Mesenchymal stem cell (in vitro differentiated cells and primary cell): ENCODE measurements at regions not wholly inside any gene's neighbourhood (a gene's known extent, or its start where the extent isn't known, plus 50 kb on each side); places are given as distances from the start of the nearest gene placed in this dataset.

Source experiments
- DNase-seq: peaks from one replicate; pipeline ENCODE4 v3.0.0-alpha.2; 2013
- H2AFZ ChIP-seq: one replicate; pipeline ENCODE4 v1.6.1; 2013; ENCODE audit warnings: low read depth, mild to moderate bottlenecking, control low read depth, inconsistent platforms, low read length, moderate library complexity
- H2AK5ac ChIP-seq: 2 replicates; pipeline ENCODE4 v1.6.1; 2013; ENCODE audit warnings: low read length, moderate library complexity, mild to moderate bottlenecking, inconsistent platforms; ENCODE audit not compliant: severe bottlenecking
- H2BK120ac ChIP-seq: one replicate; pipeline ENCODE4 v1.6.1; 2013; ENCODE audit warnings: low read depth, mild to moderate bottlenecking, inconsistent platforms, low read length, moderate library complexity
- H2BK12ac ChIP-seq, 2 experiments: one replicate each; pipeline ENCODE4 v1.6.1; 2013; ENCODE audit warnings: inconsistent platforms in 2 of 2, low read length in 2 of 2, mild to moderate bottlenecking in 2 of 2, moderate library complexity in 2 of 2, control low read depth in 1 of 2
- H2BK15ac ChIP-seq: one replicate; pipeline ENCODE4 v1.6.1; 2013; ENCODE audit warnings: mild to moderate bottlenecking, low read depth, inconsistent platforms; ENCODE audit not compliant: poor library complexity, severe bottlenecking
- H2BK5ac ChIP-seq: 2 replicates; pipeline ENCODE4 v1.6.1; 2013; ENCODE audit warnings: low read depth, mild to moderate bottlenecking, low read length, control low read depth, inconsistent platforms; ENCODE audit not compliant: poor library complexity, severe bottlenecking
- H3K14ac ChIP-seq, 2 experiments: one replicate each; pipeline ENCODE4 v1.6.1; 2013; ENCODE audit warnings: inconsistent platforms in 2 of 2, low read length in 2 of 2, control low read depth in 1 of 2, mild to moderate bottlenecking in 1 of 2, moderate library complexity in 1 of 2
- H3K18ac ChIP-seq, 2 experiments: one replicate each; pipeline ENCODE4 v1.6.1; 2013; ENCODE audit warnings: inconsistent platforms in 2 of 2, low read length in 2 of 2, control low read depth in 1 of 2, low read depth in 1 of 2, mild to moderate bottlenecking in 1 of 2
- H3K23ac ChIP-seq, 2 experiments: one replicate each; pipeline ENCODE4 v1.6.1; 2013; ENCODE audit warnings: inconsistent platforms in 2 of 2, low read length in 2 of 2, mild to moderate bottlenecking in 2 of 2, moderate library complexity in 2 of 2, control low read depth in 1 of 2
- H3K27ac ChIP-seq: 2 replicates; pipeline ENCODE4 v1.5.1; 2013; ENCODE audit warnings: mild to moderate bottlenecking, moderate library complexity, low read length, control low read depth, inconsistent platforms; ENCODE audit not compliant: poor library complexity, severe bottlenecking
- H3K27me3 ChIP-seq, 2 experiments: 2 replicates each; pipeline versions ENCODE4 v1.6.1 to v1.7.0; 2013; ENCODE audit warnings: low read length in 2 of 2, mild to moderate bottlenecking in 2 of 2, moderate library complexity in 2 of 2, control low read depth in 1 of 2, inconsistent platforms in 1 of 2; ENCODE audit not compliant: control insufficient read depth in 1 of 2, insufficient read depth in 1 of 2
- H3K36me3 ChIP-seq, 2 experiments: 2 replicates each; pipeline versions ENCODE4 v1.6.1 to v1.7.0; 2013; ENCODE audit warnings: low read length in 2 of 2, control low read depth in 1 of 2, inconsistent platforms in 1 of 2, low read depth in 1 of 2, mild to moderate bottlenecking in 1 of 2; ENCODE audit not compliant: insufficient read depth in 2 of 2, control insufficient read depth in 1 of 2
- H3K4ac ChIP-seq, 2 experiments: one replicate each; pipeline ENCODE4 v1.6.1; 2013; ENCODE audit warnings: inconsistent platforms in 2 of 2, low read length in 2 of 2, mild to moderate bottlenecking in 2 of 2, moderate library complexity in 2 of 2, control low read depth in 1 of 2, low read depth in 1 of 2
- H3K4me1 ChIP-seq: 2 replicates; pipeline ENCODE4 v1.6.1; 2013; ENCODE audit warnings: low read depth, low read length, control low read depth; ENCODE audit not compliant: control insufficient read depth, insufficient read depth
- H3K4me2 ChIP-seq: 2 replicates; pipeline ENCODE4 v1.6.1; 2013; ENCODE audit warnings: low read length, mild to moderate bottlenecking, inconsistent platforms; ENCODE audit not compliant: poor library complexity, severe bottlenecking
- H3K4me3 ChIP-seq, 2 experiments: 2 replicates each; pipeline versions ENCODE4 v1.5.1 to v1.7.0; 2013; ENCODE audit warnings: low read length in 2 of 2, mild to moderate bottlenecking in 2 of 2, control low read depth in 1 of 2, low read depth in 1 of 2; ENCODE audit not compliant: insufficient read depth in 1 of 2
- H3K79me1 ChIP-seq: replicated peaks from 2 replicates; pipeline ENCODE4 v1.6.1; 2013; ENCODE audit warnings: mild to moderate bottlenecking, control low read depth, low read length, inconsistent platforms; ENCODE audit not compliant: poor library complexity, severe bottlenecking
- H3K9ac ChIP-seq: 2 replicates; pipeline ENCODE4 v1.7.0; 2013; ENCODE audit warnings: mild to moderate bottlenecking, low read length, moderate library complexity
- H3K9me3 ChIP-seq: 2 replicates; pipeline ENCODE4 v1.7.0; 2013; ENCODE audit warnings: mild to moderate bottlenecking, low read length; ENCODE audit not compliant: control insufficient read depth
- H4K8ac ChIP-seq: one replicate; pipeline ENCODE4 v1.6.1; 2013; ENCODE audit warnings: inconsistent platforms, mild to moderate bottlenecking, low read length, moderate library complexity
- H4K91ac ChIP-seq: one replicate; pipeline ENCODE4 v1.6.1; 2013; ENCODE audit warnings: mild to moderate bottlenecking, low read length, inconsistent platforms
- WGBS: methylation state at CpG from one replicate; pipeline ENCODE4 v1.1.7; 2013; ENCODE audit warnings: mixed read lengths; 5-methylcytosine and 5-hydroxymethylcytosine counted together

GRCh38 chr18:51519571-51519970 is 322.1 kb upstream of the MEX3C start:
- Histone ChIP-seq H2AK5ac (no peak overlapping the region), H2BK12ac (no peak overlapping the region), H3K27me3 (no peaks in the 10 kb centered on the region), H3K18ac (no peak overlapping the region), H3K4ac (no peak overlapping the region), H3K4me2 (no peak overlapping the region), H3K9me3 (peaks cover 4% of the 10 kb centered on the region), H3K23ac (no peak overlapping the region), H2BK120ac (no peak overlapping the region), H4K8ac (no peak overlapping the region), H3K14ac (no peak overlapping the region), H3K79me1 (no peaks in the 10 kb centered on the region), H3K4me3 (no peak overlapping the region), H3K27ac (no peak overlapping the region), H3K9ac (no peak overlapping the region), H2BK15ac (no peak overlapping the region), H2AFZ (no peak overlapping the region), H3K4me1 (no peaks in the 10 kb centered on the region), H3K36me3 (no peaks in the 10 kb centered on the region), H2BK5ac (no peak overlapping the region), H4K91ac (no peak overlapping the region)
- WGBS = 100% methylated on average over 1 of the region's 1 CpG
- DNase-seq = no peak

GRCh38 chr18:51520676-51521180 is 323.2 kb upstream of the MEX3C start:
- Histone ChIP-seq H3K4me3 (no peak overlapping the region), H3K4ac (no peak overlapping the region), H3K27ac (no peak overlapping the region), H4K91ac (no peak overlapping the region), H3K4me2 (no peak overlapping the region), H2BK15ac (no peak overlapping the region), H3K27me3 (no peaks in the 10 kb centered on the region), H3K79me1 (no peaks in the 10 kb centered on the region), H3K14ac (no peak overlapping the region), H3K36me3 (no peaks in the 10 kb centered on the region), H3K23ac (no peak overlapping the region), H2BK120ac (no peak overlapping the region), H3K4me1 (no peaks in the 10 kb centered on the region), H2AFZ (no peak overlapping the region), H3K18ac (no peak overlapping the region), H3K9ac (no peak overlapping the region), H2BK5ac (no peak overlapping the region), H4K8ac (no peak overlapping the region), H2AK5ac (no peak overlapping the region), H2BK12ac (no peak overlapping the region), H3K9me3 (peaks cover 4% of the 10 kb centered on the region)
- DNase-seq = no peak
- no CpG with 5 or more reads among the region's 1 CpG for WGBS

GRCh38 chr18:51522338-51522737 is 324.9 kb upstream of the MEX3C start:
- Histone ChIP-seq H3K23ac (no peak overlapping the region), H2AK5ac (no peak overlapping the region), H3K18ac (no peak overlapping the region), H3K4me2 (no peak overlapping the region), H3K27ac (no peak overlapping the region), H4K8ac (no peak overlapping the region), H2BK15ac (no peak overlapping the region), H2BK5ac (no peak overlapping the region), H3K36me3 (no peaks in the 10 kb centered on the region), H2BK12ac (no peak overlapping the region), H3K14ac (no peak overlapping the region), H4K91ac (no peak overlapping the region), H3K9ac (no peak overlapping the region), H3K4me3 (no peak overlapping the region), H3K4me1 (no peaks in the 10 kb centered on the region), H3K9me3 (no peaks in the 10 kb centered on the region), H2BK120ac (no peak overlapping the region), H2AFZ (no peak overlapping the region), H3K79me1 (no peaks in the 10 kb centered on the region), H3K27me3 (no peaks in the 10 kb centered on the region), H3K4ac (no peak overlapping the region)
- DNase-seq = no peak
- WGBS = 77% methylated on average over 7 of the region's 7 CpGs

- Histone ChIP-seq H3K14ac (no peak overlapping the region), H3K79me1 (no peaks in the 10 kb centered on the region), H2AFZ (no peak overlapping the region), H4K91ac (no peak overlapping the region), H3K4ac (no peak overlapping the region), H3K4me1 (no peaks in the 10 kb centered on the region), H3K27ac (no peak overlapping the region), H2BK5ac (no peak overlapping the region), H4K8ac (no peak overlapping the region), H3K4me2 (no peak overlapping the region), H3K36me3 (no peaks in the 10 kb centered on the region), H2AK5ac (no peak overlapping the region), H2BK15ac (no peak overlapping the region), H2BK120ac (no peak overlapping the region), H3K18ac (no peak overlapping the region), H3K23ac (no peak overlapping the region), H3K9ac (no peak overlapping the region), H3K27me3 (no peaks in the 10 kb centered on the region), H3K4me3 (no peak overlapping the region), H2BK12ac (no peak overlapping the region), H3K9me3 (no peaks in the 10 kb centered on the region)
- no peak for DNase-seq
- 68% methylated on average over 3 of the region's 3 CpGs for WGBS
Observed at GRCh38 chr18:51522821-51523220, 325.3 kb upstream of the MEX3C start.
